GM23248 (cell line): ENCODE measurements at regions not wholly inside any gene's neighbourhood (a gene's known extent, or its start where the extent isn't known, plus 50 kb on each side); places are given as distances from the start of the nearest gene placed in this dataset.

Experiments used
- EZH2 ChIP-seq: fragments of 200-600 bp; sonication (generic); IDR thresholded peaks from 2 replicates; pipeline ENCODE4 v1.6.1; 2018; ENCODE audit warnings: antibody characterized with exemption, mild to moderate bottlenecking; ENCODE audit not compliant: insufficient read depth, poor library complexity, severe bottlenecking
- EZH2phosphoT487 ChIP-seq: fragments of 200-600 bp; sonication (generic); IDR thresholded peaks from 2 replicates; pipeline ENCODE4 v1.6.1; 2018; ENCODE audit warnings: antibody characterized with exemption, moderate library complexity, mild to moderate bottlenecking, low read depth; ENCODE audit not compliant: insufficient read depth

- TF ChIP-seq EZH2 (no peak), EZH2phosphoT487 (no peak)
These were observed 300.0 kb downstream of the FGF9 start for GRCh38 chr13:21970918-21971317.
